ENCODE measurements at regions not wholly inside any gene's neighbourhood (a gene's known extent, or its start where the extent isn't known, plus 50 kb on each side); places are given as distances from the start of the nearest gene placed in this dataset.

DNA sequence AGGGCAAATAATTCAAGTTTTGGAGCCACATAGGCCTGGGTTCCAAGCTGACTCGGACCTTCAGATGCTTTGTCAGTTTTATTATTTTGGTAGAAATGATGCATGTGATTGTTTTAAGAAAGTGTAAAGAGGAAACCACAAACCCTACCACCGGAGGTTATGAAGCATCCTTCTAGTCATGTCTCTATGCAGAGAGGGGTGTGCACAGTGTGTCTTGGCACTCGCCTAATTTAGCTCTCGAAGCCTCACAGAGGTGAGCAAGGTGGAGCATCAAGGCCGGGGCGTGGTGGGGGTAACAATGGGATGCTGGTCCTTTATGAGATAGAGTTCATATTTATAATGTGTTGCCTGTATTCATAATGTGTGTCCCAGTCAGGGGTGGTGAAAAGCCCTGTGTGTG, 63.7 kb upstream of the SMAD6 start:
- no peak for TF ChIP-seq GABPA (IDR thresholded peaks at IDR 0.05; ENCODE audit: low read depth)
- TF ChIP-seq SMC3 (IDR thresholded peaks at IDR 0.05; ENCODE audit: low read depth, low read length), result no peak
- TF ChIP-seq, protein P1, sequence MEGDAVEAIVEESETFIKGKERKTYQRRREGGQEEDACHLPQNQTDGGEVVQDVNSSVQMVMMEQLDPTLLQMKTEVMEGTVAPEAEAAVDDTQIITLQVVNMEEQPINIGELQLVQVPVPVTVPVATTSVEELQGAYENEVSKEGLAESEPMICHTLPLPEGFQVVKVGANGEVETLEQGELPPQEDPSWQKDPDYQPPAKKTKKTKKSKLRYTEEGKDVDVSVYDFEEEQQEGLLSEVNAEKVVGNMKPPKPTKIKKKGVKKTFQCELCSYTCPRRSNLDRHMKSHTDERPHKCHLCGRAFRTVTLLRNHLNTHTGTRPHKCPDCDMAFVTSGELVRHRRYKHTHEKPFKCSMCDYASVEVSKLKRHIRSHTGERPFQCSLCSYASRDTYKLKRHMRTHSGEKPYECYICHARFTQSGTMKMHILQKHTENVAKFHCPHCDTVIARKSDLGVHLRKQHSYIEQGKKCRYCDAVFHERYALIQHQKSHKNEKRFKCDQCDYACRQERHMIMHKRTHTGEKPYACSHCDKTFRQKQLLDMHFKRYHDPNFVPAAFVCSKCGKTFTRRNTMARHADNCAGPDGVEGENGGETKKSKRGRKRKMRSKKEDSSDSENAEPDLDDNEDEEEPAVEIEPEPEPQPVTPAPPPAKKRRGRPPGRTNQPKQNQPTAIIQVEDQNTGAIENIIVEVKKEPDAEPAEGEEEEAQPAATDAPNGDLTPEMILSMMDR (IDR thresholded peaks at IDR 0.05), result no peak
- TF ChIP-seq, protein P2, sequence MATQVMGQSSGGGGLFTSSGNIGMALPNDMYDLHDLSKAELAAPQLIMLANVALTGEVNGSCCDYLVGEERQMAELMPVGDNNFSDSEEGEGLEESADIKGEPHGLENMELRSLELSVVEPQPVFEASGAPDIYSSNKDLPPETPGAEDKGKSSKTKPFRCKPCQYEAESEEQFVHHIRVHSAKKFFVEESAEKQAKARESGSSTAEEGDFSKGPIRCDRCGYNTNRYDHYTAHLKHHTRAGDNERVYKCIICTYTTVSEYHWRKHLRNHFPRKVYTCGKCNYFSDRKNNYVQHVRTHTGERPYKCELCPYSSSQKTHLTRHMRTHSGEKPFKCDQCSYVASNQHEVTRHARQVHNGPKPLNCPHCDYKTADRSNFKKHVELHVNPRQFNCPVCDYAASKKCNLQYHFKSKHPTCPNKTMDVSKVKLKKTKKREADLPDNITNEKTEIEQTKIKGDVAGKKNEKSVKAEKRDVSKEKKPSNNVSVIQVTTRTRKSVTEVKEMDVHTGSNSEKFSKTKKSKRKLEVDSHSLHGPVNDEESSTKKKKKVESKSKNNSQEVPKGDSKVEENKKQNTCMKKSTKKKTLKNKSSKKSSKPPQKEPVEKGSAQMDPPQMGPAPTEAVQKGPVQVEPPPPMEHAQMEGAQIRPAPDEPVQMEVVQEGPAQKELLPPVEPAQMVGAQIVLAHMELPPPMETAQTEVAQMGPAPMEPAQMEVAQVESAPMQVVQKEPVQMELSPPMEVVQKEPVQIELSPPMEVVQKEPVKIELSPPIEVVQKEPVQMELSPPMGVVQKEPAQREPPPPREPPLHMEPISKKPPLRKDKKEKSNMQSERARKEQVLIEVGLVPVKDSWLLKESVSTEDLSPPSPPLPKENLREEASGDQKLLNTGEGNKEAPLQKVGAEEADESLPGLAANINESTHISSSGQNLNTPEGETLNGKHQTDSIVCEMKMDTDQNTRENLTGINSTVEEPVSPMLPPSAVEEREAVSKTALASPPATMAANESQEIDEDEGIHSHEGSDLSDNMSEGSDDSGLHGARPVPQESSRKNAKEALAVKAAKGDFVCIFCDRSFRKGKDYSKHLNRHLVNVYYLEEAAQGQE (IDR thresholded peaks at IDR 0.05; ENCODE audit: low read depth, low read length), result no peak
- TF ChIP-seq YY1 (IDR thresholded peaks at IDR 0.05; ENCODE audit: low read depth), result no peak
- TF ChIP-seq, protein P3, sequence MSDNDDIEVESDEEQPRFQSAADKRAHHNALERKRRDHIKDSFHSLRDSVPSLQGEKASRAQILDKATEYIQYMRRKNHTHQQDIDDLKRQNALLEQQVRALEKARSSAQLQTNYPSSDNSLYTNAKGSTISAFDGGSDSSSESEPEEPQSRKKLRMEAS (IDR thresholded peaks at IDR 0.05; ENCODE audit: low read depth), result no peak
- no peak for TF ChIP-seq POLR2AphosphoS5 (IDR thresholded peaks at IDR 0.05; ENCODE audit: low read depth, low read length)

Measured in SK-N-SH (cell line).